GM12865 (cell line): ENCODE measurements at regions not wholly inside any gene's neighbourhood (a gene's known extent, or its start where the extent isn't known, plus 50 kb on each side); places are given as distances from the start of the nearest gene placed in this dataset.

Experiments
- DNase-seq: peaks from one replicate; pipeline ENCODE4 v3.0.0; 2010; ENCODE audit warnings: low read depth
- H3K4me3 ChIP-seq: 2 replicates; pipeline ENCODE4 v1.5.1; 2011; ENCODE audit warnings: mild to moderate bottlenecking, low read depth, low read length, control low read depth
- TF ChIP-seq, protein P1 (sequence below): IDR thresholded peaks from 2 replicates; pipeline ENCODE4 v1.5.1; 2011; ENCODE audit warnings: low read length, control low read depth, low read depth, inconsistent platforms; ENCODE audit not compliant: insufficient read depth; ENCODE audit errors: missing control alignments

- TF ChIP-seq, protein P1, sequence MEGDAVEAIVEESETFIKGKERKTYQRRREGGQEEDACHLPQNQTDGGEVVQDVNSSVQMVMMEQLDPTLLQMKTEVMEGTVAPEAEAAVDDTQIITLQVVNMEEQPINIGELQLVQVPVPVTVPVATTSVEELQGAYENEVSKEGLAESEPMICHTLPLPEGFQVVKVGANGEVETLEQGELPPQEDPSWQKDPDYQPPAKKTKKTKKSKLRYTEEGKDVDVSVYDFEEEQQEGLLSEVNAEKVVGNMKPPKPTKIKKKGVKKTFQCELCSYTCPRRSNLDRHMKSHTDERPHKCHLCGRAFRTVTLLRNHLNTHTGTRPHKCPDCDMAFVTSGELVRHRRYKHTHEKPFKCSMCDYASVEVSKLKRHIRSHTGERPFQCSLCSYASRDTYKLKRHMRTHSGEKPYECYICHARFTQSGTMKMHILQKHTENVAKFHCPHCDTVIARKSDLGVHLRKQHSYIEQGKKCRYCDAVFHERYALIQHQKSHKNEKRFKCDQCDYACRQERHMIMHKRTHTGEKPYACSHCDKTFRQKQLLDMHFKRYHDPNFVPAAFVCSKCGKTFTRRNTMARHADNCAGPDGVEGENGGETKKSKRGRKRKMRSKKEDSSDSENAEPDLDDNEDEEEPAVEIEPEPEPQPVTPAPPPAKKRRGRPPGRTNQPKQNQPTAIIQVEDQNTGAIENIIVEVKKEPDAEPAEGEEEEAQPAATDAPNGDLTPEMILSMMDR = no peak
- H3K4me3 ChIP-seq = no peak overlapping the region
- no peak for DNase-seq
Observed at GRCh38 chr20:7136886-7137285, 369.4 kb downstream of the BMP2 start.

GRCh38 chr20:7137395-7138151, 370.1 kb downstream of the BMP2 start:
- H3K4me3 ChIP-seq = no peak overlapping the region
- no peak for DNase-seq
- TF ChIP-seq, protein P1 = no peak

- no peak for DNase-seq
- H3K4me3 ChIP-seq = no peak overlapping the region
- TF ChIP-seq, protein P1 = no peak
Observed at GRCh38 chr20:7144464-7144863, 377.0 kb downstream of the BMP2 start.

DNA sequence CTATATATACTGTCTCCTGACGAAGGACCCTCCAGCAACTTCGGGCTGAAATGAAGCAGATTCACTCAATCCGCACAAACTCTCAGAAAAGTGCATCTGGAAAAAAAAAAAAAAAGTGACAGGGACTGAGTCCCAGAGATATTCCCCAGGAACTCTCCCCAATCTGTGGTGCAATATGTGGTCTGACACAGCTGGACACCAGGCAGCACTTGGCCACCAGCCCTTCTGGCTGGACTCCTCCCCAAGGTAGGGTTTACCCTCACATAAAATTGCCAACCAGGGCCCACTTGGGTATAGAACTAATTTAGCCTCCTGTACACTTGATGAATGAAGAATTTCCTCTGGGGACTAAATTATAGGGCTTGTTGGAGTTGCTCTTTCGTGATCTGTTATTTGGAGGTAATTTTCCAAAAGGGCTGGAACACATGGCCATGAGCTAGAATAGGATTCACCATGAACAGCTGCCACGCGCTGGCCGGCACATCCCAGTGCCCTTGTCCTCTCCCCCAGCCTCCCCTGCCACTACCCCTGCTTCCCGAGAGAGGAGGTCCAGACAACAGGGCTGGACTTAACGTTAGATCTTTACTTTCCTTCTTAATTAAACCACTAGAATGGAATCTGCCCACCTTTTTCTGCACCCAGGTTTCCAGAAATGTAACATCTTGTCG, 379.2 kb downstream of the BMP2 start:
- no peak overlapping the region for H3K4me3 ChIP-seq
- DNase-seq = no peak
- TF ChIP-seq, protein P1 = no peak

DNA sequence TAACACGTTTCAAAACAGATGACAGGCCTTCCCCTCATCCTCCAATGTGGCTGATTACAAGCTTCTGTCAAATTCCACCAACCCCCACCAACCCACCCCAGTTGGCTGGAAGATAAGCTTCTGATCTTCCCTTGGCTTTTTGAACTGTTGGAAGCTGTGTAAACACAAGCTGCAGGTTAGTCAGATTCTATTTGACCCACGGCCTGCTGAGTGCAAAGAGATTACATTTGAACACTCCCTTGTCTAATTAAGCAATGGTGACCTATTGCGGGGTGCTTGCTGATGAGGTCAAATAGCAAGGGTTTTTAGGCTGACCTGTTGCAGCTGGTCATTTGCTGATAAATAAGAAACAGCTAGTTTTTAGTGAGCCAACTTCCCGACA, 379.7 kb downstream of the BMP2 start:
- no peak for DNase-seq
- H3K4me3 ChIP-seq = no peak overlapping the region
- TF ChIP-seq, protein P1 = no peak

GRCh38 chr20:7151676-7152470, 384.4 kb downstream of the BMP2 start:
- no peak overlapping the region for H3K4me3 ChIP-seq
- TF ChIP-seq, protein P1 = no peak
- DNase-seq = no peak
